A673 (cell line): ENCODE measurements at regions not wholly inside any gene's neighbourhood (a gene's known extent, or its start where the extent isn't known, plus 50 kb on each side); places are given as distances from the start of the nearest gene placed in this dataset.

Experiments used
- EZH2 ChIP-seq: fragments of 200-600 bp; sonication (generic); IDR thresholded peaks from 2 replicates; pipeline ENCODE4 v1.6.1; 2017; ENCODE audit warnings: borderline replicate concordance, low read depth, mild to moderate bottlenecking, mixed read lengths, antibody characterized with exemption, low read length; ENCODE audit not compliant: poor library complexity, severe bottlenecking
- TF ChIP-seq, protein P1 (sequence below): fragments of 300-800, 200-600 bp; sonication (generic); conservative IDR thresholded peaks from 2 replicates; pipeline ENCODE4 v1.5.1; 2017; ENCODE audit warnings: low read depth, mild to moderate bottlenecking, antibody characterized with exemption, low read length, moderate library complexity, mixed read lengths

DNA sequence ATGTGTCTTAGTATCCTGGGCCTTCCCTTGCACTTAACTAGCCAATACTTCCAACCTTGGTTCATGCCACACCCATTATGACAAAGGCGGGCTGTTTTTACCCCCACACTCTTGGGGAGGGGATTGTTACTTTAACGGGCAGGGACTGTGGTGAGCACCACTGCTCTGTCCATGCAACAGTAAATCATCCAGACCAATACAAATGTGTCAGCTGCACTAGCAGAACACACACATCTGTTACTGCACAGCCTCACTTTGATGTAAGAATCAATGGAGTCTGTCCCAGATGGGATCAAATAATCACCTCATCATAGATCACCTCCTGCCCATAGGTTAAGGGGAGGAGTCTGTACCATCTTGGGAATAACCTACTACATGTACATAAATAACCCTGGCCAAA lies 58.1 kb downstream of the NPAP1 start:
- TF ChIP-seq, protein P1, sequence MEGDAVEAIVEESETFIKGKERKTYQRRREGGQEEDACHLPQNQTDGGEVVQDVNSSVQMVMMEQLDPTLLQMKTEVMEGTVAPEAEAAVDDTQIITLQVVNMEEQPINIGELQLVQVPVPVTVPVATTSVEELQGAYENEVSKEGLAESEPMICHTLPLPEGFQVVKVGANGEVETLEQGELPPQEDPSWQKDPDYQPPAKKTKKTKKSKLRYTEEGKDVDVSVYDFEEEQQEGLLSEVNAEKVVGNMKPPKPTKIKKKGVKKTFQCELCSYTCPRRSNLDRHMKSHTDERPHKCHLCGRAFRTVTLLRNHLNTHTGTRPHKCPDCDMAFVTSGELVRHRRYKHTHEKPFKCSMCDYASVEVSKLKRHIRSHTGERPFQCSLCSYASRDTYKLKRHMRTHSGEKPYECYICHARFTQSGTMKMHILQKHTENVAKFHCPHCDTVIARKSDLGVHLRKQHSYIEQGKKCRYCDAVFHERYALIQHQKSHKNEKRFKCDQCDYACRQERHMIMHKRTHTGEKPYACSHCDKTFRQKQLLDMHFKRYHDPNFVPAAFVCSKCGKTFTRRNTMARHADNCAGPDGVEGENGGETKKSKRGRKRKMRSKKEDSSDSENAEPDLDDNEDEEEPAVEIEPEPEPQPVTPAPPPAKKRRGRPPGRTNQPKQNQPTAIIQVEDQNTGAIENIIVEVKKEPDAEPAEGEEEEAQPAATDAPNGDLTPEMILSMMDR: no peak
- no peak for TF ChIP-seq EZH2
